MCF 10A (cell line): ENCODE measurements at regions not wholly inside any gene's neighbourhood (a gene's known extent, or its start where the extent isn't known, plus 50 kb on each side); places are given as distances from the start of the nearest gene placed in this dataset.

Experiments
- BruUV-seq: library from RNA; stranded (reverse); fragments of 400-500 nt; replicated peaks from 2 replicates; lab custom pipeline; 2021; lab: Mats Ljungman, UMichigan
- CTCF ChIA-PET: fragments of 300-600 bp; sonication (Branson Sonifier 250); formaldehyde crosslinking; extraction: SDS; loops from one replicate; lab custom pipeline; 2021; ENCODE audit warnings: antibody characterized with exemption, inconsistent platforms; lab: Yijun Ruan, JAX
- POLR2A ChIA-PET: fragments of 300-600, 350-650 bp; sonication (Branson Sonifier 250); formaldehyde crosslinking; extraction: SDS; loops from one replicate; lab custom pipeline; 2020; ENCODE audit warnings: antibody characterized with exemption, inconsistent platforms; lab: Yijun Ruan, JAX
- DNase-seq: peaks from one replicate; pipeline ENCODE4 v3.0.0-alpha.2; 2018; ENCODE audit not compliant: unreplicated experiment
- H3K27ac Mint-ChIP-seq: one replicate; pipeline ENCODE4 v1.8.0; 2022; ENCODE audit warnings: mild to moderate bottlenecking, low read depth, mixed read lengths; ENCODE audit not compliant: unreplicated experiment
- H3K27me3 Mint-ChIP-seq: one replicate; pipeline ENCODE4 v1.8.0; 2022; ENCODE audit warnings: mixed read lengths; ENCODE audit not compliant: insufficient read depth, unreplicated experiment
- H3K36me3 Mint-ChIP-seq: one replicate; pipeline ENCODE4 v1.8.0; 2022; ENCODE audit warnings: mild to moderate bottlenecking, moderate library complexity, mixed read lengths; ENCODE audit not compliant: insufficient read depth, unreplicated experiment
- H3K4me1 Mint-ChIP-seq: one replicate; pipeline ENCODE4 v1.8.0; 2022; ENCODE audit warnings: mixed read lengths; ENCODE audit not compliant: insufficient read depth, unreplicated experiment
- H3K4me3 Mint-ChIP-seq: one replicate; pipeline ENCODE4 v1.8.0; 2022; ENCODE audit warnings: mild to moderate bottlenecking, moderate library complexity, mixed read lengths; ENCODE audit not compliant: unreplicated experiment
- H3K9me3 Mint-ChIP-seq: one replicate; pipeline ENCODE4 v1.8.0; 2022; ENCODE audit warnings: mixed read lengths; ENCODE audit not compliant: unreplicated experiment
- CTCF ChIP-seq: fragments of 200-600 bp; IDR thresholded peaks from one replicate; pipeline ENCODE4 v1.8.0; 2022; ENCODE audit warnings: antibody characterized with exemption, mild to moderate bottlenecking; ENCODE audit not compliant: unreplicated experiment
- intact Hi-C: fragments of 100-400 bp; cut with micrococcal nuclease; formaldehyde crosslinking; loops from 2 replicates; pipeline ENCODE4 v1.14.1; 2022

- H3K4me3 Mint-ChIP-seq = no peak overlapping the region
- CTCF ChIA-PET = no interaction called here
- BruUV-seq = no TSS peak
Measured at GRCh38 chr1:199057322-199057721, 418.5 kb downstream of the PTPRC start.

DNA sequence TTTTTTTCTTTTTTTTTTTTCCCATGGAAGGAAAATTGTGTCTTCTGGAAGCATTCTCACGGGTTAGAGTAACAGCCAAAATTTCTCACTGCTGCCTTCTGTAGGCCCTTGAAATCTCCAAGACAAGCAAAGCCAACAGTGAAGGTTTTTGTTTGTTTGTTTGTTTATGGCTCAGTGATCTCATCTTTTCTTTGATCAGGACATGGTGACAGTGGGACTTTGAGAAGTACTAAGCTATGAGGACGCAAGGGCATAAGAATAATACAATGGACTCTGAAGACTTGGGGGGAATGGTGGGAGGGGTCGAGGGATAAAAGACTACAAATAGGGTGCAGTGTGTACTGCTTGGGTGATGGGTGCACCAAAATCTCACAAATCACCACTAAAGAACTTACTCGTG is 419.4 kb downstream of the PTPRC start:
- no TSS peak for BruUV-seq
- TF ChIP-seq CTCF = no peak
- Mint-ChIP-seq H3K9me3 (no peaks in the 10 kb centered on the region), H3K27me3 (no peaks in the 10 kb centered on the region), H3K36me3 (no peaks in the 10 kb centered on the region), H3K4me3 (no peak overlapping the region), H3K27ac (no peak overlapping the region), H3K4me1 (peaks cover 8% of the 10 kb centered on the region)
- ChIA-PET CTCF (interaction anchor here (0.7 kb wide), 1 partner anchor 54 kb away, joined by 3 read pairs; no protein-coding TSS in a partner anchor), POLR2A (interaction anchor here (0.7 kb wide), 1 partner anchor 13 kb away, joined by 3 read pairs; no protein-coding TSS in a partner anchor)
- intact Hi-C loops = no loop called here
- DNase-seq = no peak

More at GRCh38 chr1:199057322-199057721, 418.5 kb downstream of the PTPRC start:
- Mint-ChIP-seq H3K36me3 (no peaks in the 10 kb centered on the region), H3K27ac (no peak overlapping the region), H3K27me3 (no peaks in the 10 kb centered on the region), H3K4me1 (peaks cover 8% of the 10 kb centered on the region), H3K9me3 (no peaks in the 10 kb centered on the region)
- DNase-seq = no peak
- intact Hi-C loops = no loop called here
- POLR2A ChIA-PET = no interaction called here
- TF ChIP-seq CTCF = no peak

DNA sequence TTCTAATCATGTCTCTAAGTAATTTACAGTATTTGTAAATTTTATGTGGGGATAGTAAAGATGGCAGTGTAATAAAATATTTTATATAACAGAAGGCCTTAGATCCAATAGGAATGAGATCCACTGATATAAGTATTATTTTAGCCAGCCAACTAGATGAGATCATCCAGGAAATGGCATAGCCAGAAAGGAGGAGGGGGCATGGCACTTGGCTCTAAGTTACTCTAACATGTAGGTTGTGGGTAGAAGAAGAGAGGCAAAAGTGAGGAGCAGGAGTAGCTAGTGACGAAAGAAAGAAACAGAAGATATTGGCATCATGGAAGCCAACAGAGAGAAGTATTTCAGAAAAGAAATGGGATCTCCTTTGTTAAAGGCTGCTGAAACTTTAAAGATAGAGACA is 426.1 kb downstream of the PTPRC start:
- POLR2A ChIA-PET = interaction anchor here (0.7 kb wide), 1 partner anchor 30 kb away, joined by 3 read pairs; no protein-coding TSS in a partner anchor
- Mint-ChIP-seq H3K4me1 (peaks cover 6% of the 10 kb centered on the region), H3K36me3 (no peaks in the 10 kb centered on the region), H3K27me3 (no peaks in the 10 kb centered on the region), H3K9me3 (no peaks in the 10 kb centered on the region), H3K4me3 (no peak overlapping the region), H3K27ac (no peak overlapping the region)
- no peak for DNase-seq
- CTCF ChIA-PET = no interaction called here
- TF ChIP-seq CTCF = no peak
- intact Hi-C loops = no loop called here
- no TSS peak for BruUV-seq

DNA sequence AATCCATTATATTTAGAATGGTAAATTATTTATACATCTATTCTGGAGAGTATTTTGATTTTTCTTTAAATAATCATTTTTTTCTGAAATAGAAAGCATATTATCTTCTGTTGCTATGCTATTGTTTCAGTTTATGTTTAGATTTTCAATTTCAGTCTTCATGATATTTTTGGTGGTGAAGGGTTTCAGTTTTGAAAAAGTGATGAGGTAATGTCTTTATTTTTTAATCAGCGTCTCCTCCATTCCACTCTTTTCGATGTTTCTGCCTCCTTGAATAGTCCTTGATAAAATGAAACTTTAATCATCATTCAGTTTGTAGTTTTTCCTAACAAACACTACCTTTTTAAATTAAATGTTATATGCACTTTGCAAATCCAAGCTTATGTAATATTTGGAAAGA is 428.6 kb downstream of the PTPRC start:
- H3K4me3 Mint-ChIP-seq = no peak overlapping the region
- peaks cover 6% of the 10 kb centered on the region for H3K4me1 Mint-ChIP-seq
- no peaks in the 10 kb centered on the region for H3K27me3 Mint-ChIP-seq
- ChIA-PET POLR2A (interaction anchor here (0.6 to 0.7 kb wide), 2 partner anchors 30 to 241 kb away, joined by 3 read pairs; no protein-coding TSS in a partner anchor), CTCF (no interaction called here)
- H3K27ac Mint-ChIP-seq = no peak overlapping the region
- BruUV-seq = no TSS peak
- H3K36me3 Mint-ChIP-seq = no peaks in the 10 kb centered on the region
- no peak for DNase-seq
- intact Hi-C loops = no loop called here
- no peaks in the 10 kb centered on the region for H3K9me3 Mint-ChIP-seq
- no peak for TF ChIP-seq CTCF
